Tibial artery (tissue), 4 donors: ENCODE measurements at regions not wholly inside any gene's neighbourhood (a gene's known extent, or its start where the extent isn't known, plus 50 kb on each side); places are given as distances from the start of the nearest gene placed in this dataset.

Source experiments
- DNase-seq, 2 donors: peaks; one replicate each; pipeline ENCODE4 v3.0.0-alpha.2; 2019
- H3K27ac ChIP-seq, 2 donors: fragments of 200-600 bp; sonication (generic) in 1 of 2; 1 replicate in 1 of 2; 2 replicates in 1 of 2; pipeline ENCODE4 v1.5.1; 2018 to 2019; ENCODE audit warnings: mild to moderate bottlenecking in 1 of 2
- H3K27me3 ChIP-seq, 2 donors: fragments of 200-600 bp; sonication (generic) in 1 of 2; one replicate each; pipeline versions ENCODE4 v1.5.1 to v1.6.0; 2016 to 2019
- H3K36me3 ChIP-seq, 3 donors: fragments of 200-600 bp; sonication (generic) in 2 of 3; one replicate each; pipeline ENCODE4 v1.5.1; 2016 to 2019; ENCODE audit warnings: mild to moderate bottlenecking in 2 of 3
- H3K4me1 ChIP-seq, 4 donors: fragments of 200-600 bp; sonication (generic) in 2 of 4; 1 replicate in 3 of 4; 2 replicates in 1 of 4; pipeline ENCODE4 v1.5.1; 2016 to 2019
- H3K4me3 ChIP-seq, 2 donors: fragments of 200-600 bp; sonication (generic) in 1 of 2; 1 replicate in 1 of 2; 2 replicates in 1 of 2; pipeline ENCODE4 v1.5.1; 2018 to 2019; ENCODE audit warnings: mild to moderate bottlenecking in 2 of 2
- H3K9me3 ChIP-seq, 3 donors: fragments of 200-600 bp; sonication (generic) in 1 of 3; one replicate each; pipeline ENCODE4 v1.5.1; 2016 to 2019
- CTCF ChIP-seq, 2 experiments: fragments of 200-600 bp in 1 of 2; fragments of 450-650 bp in 1 of 2; IDR thresholded peaks; one replicate each; pipeline ENCODE4 v1.5.1; 2017 to 2019; ENCODE audit warnings: antibody characterized with exemption in 2 of 2, mild to moderate bottlenecking in 1 of 2, moderate library complexity in 1 of 2
- intact Hi-C: fragments of 100-400 bp; cut with DNase I; formaldehyde crosslinking; loops from one replicate; pipeline ENCODE4 v1.15.0; 2023; ENCODE audit warnings: low total_unique reads

- Histone ChIP-seq H3K4me1 (no peaks in the 10 kb centered on the region), H3K27ac (no peak overlapping the region), H3K9me3 (no peaks in the 10 kb centered on the region), H3K27me3 (no peaks in the 10 kb centered on the region), H3K36me3 (no peaks in the 10 kb centered on the region), H3K4me3 (no peak overlapping the region)
- TF ChIP-seq CTCF (IDR thresholded peaks at IDR 0.05), result no peak
- intact Hi-C loops, result no loop called here
- no peak for DNase-seq
Observed at GRCh38 chr21:23684431-23684830, 1922.8 kb downstream of the MRPL39 start.

- Histone ChIP-seq H3K4me3 (no peak overlapping the region), H3K27ac (no peak overlapping the region), H3K4me1 (no peaks in the 10 kb centered on the region), H3K36me3 (no peaks in the 10 kb centered on the region), H3K9me3 (no peaks in the 10 kb centered on the region), H3K27me3 (no peaks in the 10 kb centered on the region)
- TF ChIP-seq CTCF (IDR thresholded peaks at IDR 0.05), result no peak
- no peak for DNase-seq
- intact Hi-C loops, result no loop called here
Observed at GRCh38 chr21:23664193-23664694, 1943.0 kb downstream of the MRPL39 start.

- Histone ChIP-seq H3K9me3 (no peaks in the 10 kb centered on the region), H3K4me3 (no peak overlapping the region), H3K4me1 (no peaks in the 10 kb centered on the region), H3K27me3 (no peaks in the 10 kb centered on the region), H3K36me3 (no peaks in the 10 kb centered on the region), H3K27ac (no peak overlapping the region)
- DNase-seq, result no peak
- TF ChIP-seq CTCF (IDR thresholded peaks at IDR 0.05), result no peak
- intact Hi-C loops, result no loop called here
Observed at GRCh38 chr21:23660560-23660959, 1946.7 kb downstream of the MRPL39 start.

- no peaks in the 10 kb centered on the region for H3K4me1 ChIP-seq
- H3K27ac ChIP-seq, result no peak overlapping the region
- no peaks in the 10 kb centered on the region for H3K36me3 ChIP-seq
- no peaks in the 10 kb centered on the region for H3K27me3 ChIP-seq
- no peaks in the 10 kb centered on the region for H3K9me3 ChIP-seq
- no peak overlapping the region for H3K4me3 ChIP-seq
- intact Hi-C loops, result no loop called here
- no peak for TF ChIP-seq CTCF (IDR thresholded peaks at IDR 0.05)
- DNase-seq, result no peak
Observed at GRCh38 chr21:23644768-23645167, 1962.5 kb downstream of the MRPL39 start.

- no peak for TF ChIP-seq CTCF (IDR thresholded peaks at IDR 0.05)
- Histone ChIP-seq H3K9me3 (no peaks in the 10 kb centered on the region), H3K27me3 (no peaks in the 10 kb centered on the region), H3K4me1 (no peaks in the 10 kb centered on the region), H3K4me3 (no peak overlapping the region), H3K27ac (no peak overlapping the region), H3K36me3 (no peaks in the 10 kb centered on the region)
- intact Hi-C loops, result no loop called here
- DNase-seq, result no peak
Observed at GRCh38 chr21:23639721-23640120, 1967.6 kb downstream of the MRPL39 start.

- no peak for TF ChIP-seq CTCF (IDR thresholded peaks at IDR 0.05)
- no peak for DNase-seq
- H3K36me3 ChIP-seq, result no peaks in the 10 kb centered on the region
- H3K4me3 ChIP-seq, result no peak overlapping the region
- no peaks in the 10 kb centered on the region for H3K27me3 ChIP-seq
- H3K4me1 ChIP-seq, result no peaks in the 10 kb centered on the region
- intact Hi-C loops, result no loop called here
- H3K9me3 ChIP-seq, result no peaks in the 10 kb centered on the region
- no peak overlapping the region for H3K27ac ChIP-seq
Observed at GRCh38 chr21:23638131-23638695, 1969.1 kb downstream of the MRPL39 start.
